Stimulated activated CD4-positive, alpha-beta T cell treated with anti-CD3 and anti-CD28 coated beads, Interleukin-4, amount 100 ng/mL, for 4 hours (primary cell): ENCODE measurements at regions not wholly inside any gene's neighbourhood (a gene's known extent, or its start where the extent isn't known, plus 50 kb on each side); places are given as distances from the start of the nearest gene placed in this dataset.
A peak's percentile ranks its signal among the peaks of the same experiment; 100 is the strongest.

Source experiments
- DNase-seq, 2 experiments: peaks; one replicate each; pipeline ENCODE4 v3.0.0-alpha.2; 2020

DNA sequence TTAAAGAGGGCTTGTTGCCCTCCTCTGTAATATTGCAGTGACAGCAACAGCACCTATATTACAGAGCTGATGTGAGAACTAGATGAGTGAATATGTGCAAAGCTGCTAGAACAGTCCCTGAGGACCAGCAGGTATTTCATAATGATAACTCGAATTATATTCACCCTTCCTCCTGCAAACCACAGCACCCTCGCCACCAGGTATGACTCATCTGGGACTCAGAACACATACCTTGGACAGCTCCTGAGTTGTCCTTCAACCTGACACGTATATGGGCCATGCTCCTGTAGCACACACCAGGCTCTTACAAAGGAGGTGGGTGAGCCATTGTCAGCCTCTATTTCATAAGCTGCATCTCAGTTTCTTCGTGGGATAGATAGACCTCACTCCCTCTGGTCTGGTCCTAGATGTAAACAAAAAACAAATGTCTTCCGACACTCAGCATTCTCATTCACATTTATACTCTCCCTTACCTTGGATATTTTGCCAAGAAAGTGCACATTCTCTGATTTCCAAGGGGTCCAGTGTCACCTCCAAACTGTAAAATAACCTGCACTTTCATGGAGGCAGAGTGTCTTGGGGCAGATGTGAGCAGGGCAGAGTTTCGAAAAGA is 124.5 kb downstream of the TLE3 start:
- peak in 1 of 2 experiments; percentile 3 for DNase-seq

DNA sequence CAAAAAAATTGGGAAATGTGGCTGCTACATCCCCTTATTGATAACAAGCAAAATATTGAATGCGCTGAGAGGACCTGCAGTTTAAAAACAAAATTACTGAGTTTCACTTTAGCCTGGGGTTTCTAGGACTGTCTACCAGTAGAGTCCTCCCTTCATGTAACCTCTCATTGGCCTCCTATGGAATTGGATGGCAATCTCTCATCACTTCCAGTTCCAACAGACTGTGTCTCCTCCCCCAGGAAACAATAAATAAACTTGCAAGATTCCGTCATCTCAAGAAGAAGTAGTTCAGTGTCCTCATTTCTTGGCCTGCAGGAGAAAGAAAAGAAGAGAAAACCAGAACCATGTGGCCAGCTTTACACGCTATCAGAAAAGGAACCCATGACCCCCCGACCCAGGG is 123.8 kb downstream of the TLE3 start:
- DNase-seq: no peak

DNA sequence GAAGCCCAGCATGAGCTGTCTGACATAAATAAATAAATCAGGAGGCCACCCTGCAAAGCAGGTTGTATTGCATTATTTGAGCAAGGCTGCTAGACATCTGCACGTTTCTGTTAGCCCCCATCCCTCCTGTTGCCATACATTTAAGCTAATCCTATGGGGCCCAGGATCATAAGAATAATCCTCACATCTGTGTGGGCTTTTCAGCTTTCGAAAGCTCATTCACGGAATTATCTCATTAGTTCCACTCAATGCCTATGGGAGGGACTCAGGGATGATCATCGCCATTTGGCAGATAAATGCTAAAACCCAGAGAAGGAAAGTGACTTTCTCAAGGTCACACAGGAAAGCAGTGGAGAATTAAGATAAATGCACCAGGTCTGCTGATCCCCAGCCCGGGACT is 123.4 kb downstream of the TLE3 start:
- no peak for DNase-seq

DNA sequence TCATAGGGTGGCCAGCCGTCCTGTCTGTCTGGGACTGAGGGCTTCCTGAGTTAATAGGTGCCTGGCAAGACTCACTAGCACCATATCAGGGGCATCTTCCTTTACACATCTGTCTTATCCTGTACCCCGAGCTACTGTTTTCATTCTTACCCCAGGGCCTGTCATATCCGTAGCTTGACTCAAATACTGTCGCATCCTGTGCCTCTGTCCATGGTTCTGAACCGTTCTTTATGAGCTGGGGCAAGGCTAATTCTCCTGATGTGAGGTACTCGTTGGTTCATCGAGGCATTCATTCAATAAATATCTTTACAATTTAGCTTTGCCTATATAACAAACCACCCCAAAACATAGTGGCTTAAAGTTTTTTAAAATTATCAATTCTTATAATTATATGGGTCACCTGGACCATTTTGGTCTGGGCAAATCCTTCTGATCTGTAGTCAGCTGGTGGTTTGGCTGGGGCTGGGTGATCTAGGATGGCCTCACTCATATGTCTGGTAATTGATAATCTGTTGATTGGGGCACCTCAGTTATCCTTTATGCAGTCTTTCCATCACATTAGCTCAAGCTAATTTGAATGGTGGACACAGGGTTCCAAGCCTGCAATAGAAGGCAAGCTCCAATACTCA is 121.2 kb downstream of the TLE3 start:
- DNase-seq: peak; percentile 14 to 36

DNA sequence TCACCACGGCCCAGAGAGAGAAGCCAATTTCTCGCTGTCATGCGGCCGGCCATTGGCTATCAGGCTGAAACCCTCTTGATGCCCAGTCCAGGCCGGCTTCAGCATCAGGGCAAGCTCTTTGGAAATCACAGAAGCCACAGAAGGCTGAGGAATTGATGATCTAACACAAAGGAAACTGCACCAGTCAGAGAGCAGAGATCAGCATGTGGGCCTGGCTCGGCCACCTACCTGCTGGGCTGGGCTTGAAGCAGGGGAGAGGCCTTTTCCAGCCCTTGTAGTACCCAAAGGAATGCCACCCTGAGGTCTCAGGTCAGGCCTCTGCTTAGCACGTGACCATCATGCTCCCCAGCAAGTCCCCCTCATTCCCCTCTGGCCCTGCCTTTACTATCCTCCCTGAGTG is 119.1 kb downstream of the TLE3 start:
- DNase-seq: no peak

DNA sequence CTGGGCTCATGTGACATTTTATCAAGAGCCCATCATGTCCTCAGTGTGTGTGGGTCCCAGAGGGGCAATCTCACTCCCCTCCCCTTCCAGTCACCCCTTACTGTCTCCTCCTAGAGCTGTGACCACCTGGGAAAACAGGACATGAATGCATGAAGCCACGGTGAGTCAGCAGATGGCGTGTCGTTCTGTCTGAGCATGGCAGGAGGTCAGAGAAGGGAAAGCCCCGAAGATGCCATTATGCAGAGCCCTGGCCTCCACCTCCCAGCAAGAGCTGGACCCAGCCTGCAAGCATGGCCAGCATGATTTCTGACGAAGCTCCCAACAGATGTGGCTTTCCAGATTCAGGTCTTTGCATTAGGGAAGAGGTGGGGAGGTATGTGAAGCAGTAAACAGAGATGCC is 118.5 kb downstream of the TLE3 start:
- no peak for DNase-seq

DNA sequence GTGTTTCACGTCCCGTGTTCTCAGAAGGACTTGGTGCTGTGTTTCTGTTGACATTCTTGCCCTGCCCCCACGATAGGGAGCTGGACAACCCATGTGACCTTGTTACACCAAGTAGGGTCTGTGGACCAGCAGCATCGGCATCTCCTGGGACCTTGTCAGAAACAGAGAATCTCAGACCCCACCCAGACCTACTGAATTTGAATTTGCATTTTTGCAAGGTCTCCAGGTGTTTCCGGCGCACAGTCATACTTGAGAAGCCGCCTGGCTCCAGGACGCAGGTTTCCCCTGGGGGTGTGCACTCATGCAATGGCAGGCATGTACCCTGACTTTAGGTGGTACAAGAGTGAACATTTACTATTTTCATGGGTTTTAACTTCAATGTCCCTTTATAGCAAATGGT is 117.9 kb downstream of the TLE3 start:
- no peak for DNase-seq

DNA sequence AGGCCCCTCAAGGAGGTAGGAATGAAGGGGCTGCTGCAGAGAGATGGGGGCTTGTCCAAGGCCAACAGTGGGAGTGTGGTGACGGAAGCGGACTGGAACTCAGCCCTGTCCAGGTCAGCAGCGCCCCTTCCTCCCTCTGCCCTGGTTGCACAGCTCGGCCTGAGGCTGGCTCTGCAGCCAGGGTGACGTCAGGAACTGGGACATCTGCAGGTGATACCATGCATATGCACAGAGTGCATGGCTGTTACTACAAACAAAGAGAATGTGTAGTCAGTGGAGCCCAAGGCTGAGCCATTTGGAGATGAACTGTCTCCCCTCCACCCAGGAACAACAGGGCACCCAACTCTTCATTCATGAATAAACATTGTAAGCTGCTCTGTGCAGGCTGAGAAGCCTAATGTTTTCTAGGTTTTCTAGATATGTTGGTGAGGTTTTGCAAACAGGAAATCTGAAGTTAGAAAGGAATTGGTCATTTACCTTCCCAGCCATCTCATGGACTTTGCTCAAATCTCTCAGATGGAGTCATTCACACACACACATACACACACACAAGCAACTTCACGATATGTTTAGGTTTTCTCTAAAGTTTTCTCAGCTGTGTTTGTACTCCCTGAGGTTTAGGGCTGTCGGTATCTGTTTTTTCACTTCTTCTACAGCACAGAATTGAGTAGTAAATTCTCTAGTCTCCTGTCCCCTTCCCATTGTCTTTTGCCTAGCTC is 117.2 kb downstream of the TLE3 start:
- DNase-seq: no peak

DNA sequence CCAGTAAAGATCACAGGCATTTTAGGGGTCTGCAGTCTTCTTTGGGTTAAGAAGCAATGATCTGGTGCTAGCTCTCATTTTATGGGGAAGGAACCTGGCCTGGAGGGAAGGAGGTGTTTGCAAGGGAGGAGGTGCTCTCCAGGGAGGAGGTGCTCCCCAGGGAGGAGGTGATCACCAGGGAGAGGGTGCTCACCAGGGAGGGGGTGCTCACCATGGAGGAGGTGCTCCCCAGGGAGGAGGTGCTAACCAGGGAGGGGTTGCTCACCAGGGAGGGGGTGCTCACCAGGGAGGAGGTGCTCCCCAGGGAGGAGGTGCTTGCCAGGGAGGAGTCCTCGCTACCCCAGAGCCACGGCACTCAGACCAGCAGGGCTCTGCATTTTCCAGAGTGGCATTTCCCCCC is 115.7 kb downstream of the TLE3 start:
- DNase-seq: no peak

DNA sequence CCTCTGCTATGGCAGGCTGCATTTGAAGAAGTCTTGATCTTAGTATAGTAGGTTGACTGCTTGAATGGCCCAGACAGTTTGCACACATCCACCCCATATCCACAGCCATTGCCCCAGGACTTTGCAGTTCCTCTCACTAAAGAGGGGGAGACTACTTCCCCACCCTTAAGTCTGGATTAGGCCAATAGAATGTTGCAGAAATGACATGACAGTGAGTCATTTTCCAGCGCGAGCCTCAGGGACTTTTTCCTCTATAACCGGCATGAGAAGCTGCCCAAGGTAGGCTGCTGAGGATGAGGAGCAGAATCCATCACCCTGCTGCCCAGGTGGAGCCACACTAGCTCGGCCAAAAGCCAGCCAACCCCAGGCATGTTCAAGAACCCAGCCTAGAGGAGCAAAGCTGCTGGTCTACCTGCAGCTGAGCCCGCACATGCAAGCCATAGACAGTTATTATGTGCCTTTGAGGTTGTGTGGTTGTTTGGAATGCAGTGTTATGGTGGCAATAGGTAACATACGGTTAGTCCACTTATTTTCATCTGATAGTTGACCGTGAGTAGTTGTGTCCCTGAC is 113.9 kb downstream of the TLE3 start:
- DNase-seq: no peak

DNA sequence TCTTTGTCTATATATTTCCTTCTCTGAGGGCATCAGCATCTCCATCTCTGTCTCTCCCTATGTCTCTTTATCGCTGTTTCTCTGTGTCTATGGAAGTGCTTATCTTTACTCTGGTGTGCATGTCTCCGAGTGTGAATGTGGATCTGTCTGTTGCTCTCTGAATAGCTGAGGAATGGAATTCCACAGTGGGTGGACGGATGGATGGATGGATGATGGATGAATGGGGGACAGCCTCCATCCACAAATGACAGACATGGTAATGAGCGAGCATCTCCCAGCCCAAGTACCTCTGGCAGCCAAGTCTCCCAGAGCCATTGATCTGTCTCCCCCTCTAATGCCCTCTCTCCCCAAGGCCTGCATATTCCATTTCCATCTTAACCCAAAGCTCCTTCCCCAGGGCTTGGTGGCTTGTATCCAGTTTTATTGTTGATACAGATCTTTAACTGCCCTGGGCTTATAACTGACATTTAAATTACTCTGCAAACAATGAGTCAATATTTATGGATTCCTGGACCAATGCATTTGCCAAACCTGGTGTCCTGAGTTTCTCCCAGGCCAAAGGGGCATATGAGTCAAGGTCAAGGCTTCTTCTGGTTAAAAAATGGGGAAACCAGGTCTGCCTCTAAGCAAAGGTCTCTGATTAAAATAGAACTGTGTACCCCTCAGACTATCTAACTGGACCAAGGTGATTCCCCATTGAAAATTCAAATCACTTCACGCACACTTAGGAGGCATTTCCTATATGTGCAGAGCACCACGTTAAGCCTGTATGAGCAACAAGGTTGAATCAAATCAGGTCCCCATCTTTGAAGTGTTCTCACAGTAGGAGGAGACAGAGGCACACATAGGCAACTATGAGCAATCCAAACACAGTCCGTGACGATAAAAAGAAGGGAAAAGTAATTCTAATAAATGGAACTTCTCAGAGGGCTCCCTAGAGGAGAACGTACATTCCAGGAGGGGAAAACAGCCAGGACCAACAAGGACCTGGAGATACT is 109.9 kb downstream of the TLE3 start:
- no peak for DNase-seq

DNA sequence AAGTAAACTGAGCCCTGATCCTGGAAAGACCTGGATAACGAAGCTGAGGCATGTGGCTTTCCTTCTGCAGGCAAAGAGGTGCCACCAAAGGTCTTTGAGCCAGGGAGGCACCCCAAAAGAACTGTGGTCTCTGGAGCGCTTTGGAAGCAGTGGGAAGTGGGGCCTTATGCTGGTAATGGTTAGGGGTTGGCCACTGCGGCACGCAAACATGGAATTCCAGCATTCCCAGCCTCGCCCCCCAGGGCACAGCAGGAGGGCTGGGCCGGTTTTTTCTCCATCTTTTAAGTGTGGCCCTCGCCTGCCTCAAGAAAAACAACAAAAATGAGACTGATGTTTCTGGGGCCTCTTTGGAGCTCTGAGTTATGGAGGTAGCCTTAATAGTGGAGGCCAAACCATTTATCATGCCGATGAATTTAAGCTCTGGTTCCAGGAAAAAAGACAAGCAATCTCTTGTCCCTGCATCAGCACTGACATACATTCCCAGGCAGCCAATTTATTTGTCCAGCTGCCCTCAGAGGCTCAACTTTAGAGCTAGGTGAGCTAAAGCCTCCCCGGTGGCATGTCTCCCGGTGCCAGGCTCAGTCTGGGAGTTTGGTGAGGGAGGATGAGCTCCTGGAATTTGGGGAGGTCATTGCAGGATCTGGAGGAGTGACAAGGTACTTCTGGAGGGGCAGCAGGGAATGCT is 109.0 kb downstream of the TLE3 start:
- no peak for DNase-seq

DNA sequence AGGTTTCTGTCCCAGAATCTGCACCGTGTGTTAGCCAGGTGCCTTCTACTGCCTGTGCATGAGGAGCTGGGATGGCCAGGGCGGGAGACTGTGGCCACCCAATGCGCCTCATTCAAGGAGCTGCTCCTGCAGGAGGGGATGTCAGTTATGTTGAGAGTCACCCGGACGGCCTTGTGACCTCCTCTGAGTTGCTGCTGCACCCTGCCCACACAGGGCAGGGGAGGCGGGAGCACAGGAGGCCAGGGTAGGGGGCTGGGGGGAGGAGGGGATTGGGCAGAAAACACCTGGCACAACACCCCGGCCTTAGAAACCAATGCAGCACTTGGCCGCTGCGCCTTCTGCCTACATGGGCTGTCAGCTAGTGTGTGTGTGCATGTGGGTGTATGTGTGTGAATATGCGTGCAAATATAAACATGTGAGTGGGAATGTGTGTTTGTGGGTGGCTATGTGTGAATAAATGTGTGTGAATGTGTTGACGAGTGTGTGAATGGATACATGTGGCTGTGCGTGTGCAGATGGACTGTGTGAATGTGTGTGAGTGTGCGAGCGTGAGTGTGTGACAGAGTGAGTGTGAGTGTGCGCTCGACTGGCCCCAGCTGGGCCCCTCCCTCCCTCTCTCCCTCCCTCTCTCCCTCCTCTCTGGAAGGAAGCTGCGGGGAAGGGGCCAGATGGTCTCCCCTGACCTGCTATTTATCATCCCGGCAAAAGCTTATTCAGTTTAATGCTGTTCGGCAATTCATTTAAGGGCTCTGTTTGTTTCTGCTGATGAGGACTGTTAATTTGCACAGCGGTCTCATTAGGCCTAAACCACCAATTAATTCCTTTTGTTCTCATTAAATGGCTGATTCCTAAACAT is 106.9 kb downstream of the TLE3 start:
- DNase-seq: no peak

DNA sequence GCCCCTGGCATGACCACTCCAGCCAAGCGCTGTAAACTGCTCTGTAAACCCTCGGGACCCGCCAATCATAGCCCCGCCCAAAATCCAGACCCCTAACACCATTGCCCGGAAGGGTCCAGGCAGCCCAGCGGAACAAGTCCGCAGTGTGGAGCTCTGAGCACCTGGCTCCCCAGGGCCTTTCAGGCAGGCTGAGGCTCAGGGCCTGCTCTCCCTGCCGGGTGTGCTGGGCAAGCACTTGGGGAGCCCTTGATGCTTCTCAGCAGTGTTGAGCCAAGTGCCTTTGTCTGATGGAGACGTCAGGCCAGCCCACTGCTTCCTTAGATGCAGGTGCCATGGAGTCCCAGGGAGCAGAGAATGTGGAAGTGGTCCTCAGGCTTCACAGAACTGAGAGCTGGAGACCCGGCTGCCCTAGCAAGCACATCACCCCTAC is 106.2 kb downstream of the TLE3 start:
- no peak for DNase-seq

DNA sequence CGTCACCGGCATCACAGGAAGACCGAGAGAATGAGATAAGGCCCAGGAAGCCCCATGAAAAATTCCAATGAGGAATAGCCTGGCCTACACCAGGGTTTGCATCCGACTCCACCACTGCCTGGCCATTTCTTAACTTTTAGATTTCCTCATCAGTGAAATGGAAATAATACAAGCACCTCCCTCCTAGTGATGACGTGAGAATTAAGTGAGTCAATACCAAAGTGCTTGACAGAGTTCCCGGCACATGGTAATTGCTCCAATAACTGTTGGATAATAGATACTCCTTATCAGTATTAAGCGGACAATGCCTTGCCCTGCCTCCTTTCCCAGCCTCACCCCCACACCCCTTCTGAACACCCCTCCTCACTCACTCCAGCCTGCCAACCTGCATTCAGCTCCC is 105.4 kb downstream of the TLE3 start:
- DNase-seq: no peak

DNA sequence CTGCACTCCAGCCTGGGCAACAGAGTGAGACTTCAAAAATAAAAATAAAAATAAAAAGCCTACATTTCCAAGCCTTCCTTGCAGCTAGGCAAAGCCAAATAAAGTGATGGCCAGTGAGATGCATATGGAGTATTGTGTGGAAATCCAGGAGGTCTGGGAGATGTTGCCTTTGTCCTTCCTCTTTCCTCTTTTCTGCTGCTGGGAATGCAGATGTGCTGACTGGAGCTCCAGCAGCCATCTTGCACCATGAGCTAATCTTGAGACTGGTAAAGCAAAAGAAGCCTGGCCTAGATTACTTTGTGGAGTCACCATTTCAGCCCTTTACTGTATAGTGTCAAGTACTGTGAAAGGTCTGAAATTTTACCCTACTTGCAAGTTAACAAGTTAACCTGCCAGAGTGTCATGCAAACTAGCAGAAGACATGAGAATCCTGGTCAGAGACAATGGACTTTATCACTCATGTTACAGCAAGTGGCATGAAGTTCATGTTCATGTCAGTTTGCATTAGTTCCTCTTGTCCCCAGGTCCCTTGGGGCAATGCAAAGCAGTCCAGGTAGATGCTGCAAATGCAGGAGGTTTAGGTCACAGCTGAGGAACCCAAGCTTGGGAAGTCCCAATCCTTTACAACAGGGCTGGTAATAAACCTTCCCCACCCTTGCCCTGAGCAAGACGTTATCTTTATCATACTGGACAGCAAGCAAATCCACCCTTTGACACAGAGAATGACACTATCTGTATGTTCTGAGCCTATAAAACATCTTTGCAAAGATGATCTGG is 103.1 kb downstream of the TLE3 start:
- no peak for DNase-seq

DNA sequence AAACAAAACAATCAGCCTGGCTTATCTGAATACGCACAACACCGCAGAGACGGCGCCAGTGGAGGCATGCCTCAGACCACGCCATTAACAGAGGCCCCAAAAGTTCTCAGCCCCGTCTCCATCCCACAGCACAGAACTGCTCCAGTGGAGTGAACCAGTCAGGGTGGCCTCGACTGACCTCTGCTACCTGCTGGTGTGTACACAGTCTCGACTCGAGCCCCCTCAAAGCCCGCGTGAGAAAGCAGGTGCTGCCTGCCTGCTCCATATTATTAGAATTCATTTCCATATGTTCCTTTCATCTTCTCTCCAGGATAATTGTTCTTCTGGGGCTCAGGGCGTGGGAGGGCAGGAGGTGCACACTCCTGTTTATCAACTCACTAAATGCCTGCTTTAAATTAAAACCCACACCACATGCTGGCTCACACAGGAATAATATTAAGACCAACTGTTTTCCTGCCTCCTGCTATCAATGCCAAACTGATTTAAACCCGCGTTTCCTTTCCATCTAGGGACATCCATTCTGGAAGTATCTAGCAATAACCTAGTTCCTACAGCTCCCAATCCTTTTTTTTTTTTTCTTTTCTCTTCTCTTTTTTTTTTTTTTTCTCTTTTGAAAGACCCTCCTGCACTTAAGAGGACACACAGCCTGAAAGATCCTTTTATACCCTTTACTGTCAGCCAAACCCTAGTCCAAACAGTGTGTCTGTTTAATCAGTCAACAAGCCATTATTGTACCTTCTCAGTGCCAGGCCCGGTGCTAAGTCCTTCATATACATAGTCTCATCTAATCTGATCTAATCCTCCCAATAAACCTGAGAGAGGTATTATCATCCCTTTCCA is 101.2 kb downstream of the TLE3 start:
- no peak for DNase-seq

DNA sequence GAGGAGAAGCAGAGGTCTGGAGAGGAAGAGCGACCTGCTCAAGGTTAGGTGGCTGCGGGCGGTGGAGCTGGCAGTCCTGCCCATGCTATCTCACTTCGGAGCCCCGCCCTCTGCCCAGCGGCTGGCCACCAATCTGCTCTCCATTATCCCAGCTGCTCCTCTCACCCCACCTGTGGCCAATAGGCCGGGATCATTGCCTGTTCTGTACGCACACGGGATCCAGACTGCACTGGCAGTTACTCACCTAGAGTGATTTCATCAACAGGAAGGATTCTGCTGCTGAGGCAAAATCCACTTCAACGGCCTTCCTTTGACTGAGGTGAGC is 100.6 kb downstream of the TLE3 start:
- DNase-seq: no peak
